Body of pancreas (tissue), 4 donors: ENCODE measurements at regions not wholly inside any gene's neighbourhood (a gene's known extent, or its start where the extent isn't known, plus 50 kb on each side); places are given as distances from the start of the nearest gene placed in this dataset.

Experiments
- ATAC-seq: fragments of 150-250 bp; one replicate; pipeline ENCODE4 v1.9.1; 2016
- DNase-seq, 4 donors: peaks; one replicate each; pipeline ENCODE4 v3.0.0-alpha.2; 2019
- H3K27ac ChIP-seq, 4 donors: fragments of 200-600 bp; sonication (generic); 1 replicate in 3 of 4; 2 replicates in 1 of 4; pipeline versions ENCODE4 v1.5.1 to v1.6.1; 2016 to 2019; ENCODE audit warnings: mild to moderate bottlenecking in 1 of 4, mixed read lengths in 1 of 4, moderate library complexity in 1 of 4
- H3K27me3 ChIP-seq, 2 donors: fragments of 200-600 bp; sonication (generic); one replicate each; pipeline ENCODE4 v1.6.0; 2016; ENCODE audit warnings: mild to moderate bottlenecking in 1 of 2
- H3K36me3 ChIP-seq, 2 donors: fragments of 200-600 bp; sonication (generic); replicated peaks in 1 of 2; 2 replicates each; pipeline ENCODE4 v1.5.1; 2016; ENCODE audit warnings: low read depth in 2 of 2; ENCODE audit not compliant: insufficient read depth in 1 of 2
- H3K4me1 ChIP-seq: fragments of 200-600 bp; sonication (generic); one replicate; pipeline ENCODE4 v1.6.0; 2016
- H3K4me3 ChIP-seq, 2 donors: fragments of 200-600 bp; sonication (generic); 1 replicate in 1 of 2; 2 replicates in 1 of 2; pipeline ENCODE4 v1.5.1; 2016 to 2019
- H3K9me3 ChIP-seq, 3 donors: fragments of 200-600 bp; sonication (generic); 1 replicate in 2 of 3; 2 replicates in 1 of 3; pipeline ENCODE4 v1.5.1; 2016
- POLR2A ChIP-seq, 3 donors: fragments of 450-650 bp; IDR thresholded peaks; one replicate each; pipeline ENCODE4 v1.6.1; 2016; ENCODE audit warnings: antibody characterized with exemption in 3 of 3, mild to moderate bottlenecking in 2 of 3
- WGBS, 2 donors: methylation state at CpG; one replicate each; pipeline ENCODE4 v1.1.5; 2017; 5-methylcytosine and 5-hydroxymethylcytosine counted together
- intact Hi-C: fragments of 100-400 bp; cut with DNase I; formaldehyde crosslinking; loops from one replicate; pipeline ENCODE4 v1.15.1; 2023
- TF ChIP-seq, protein P1 (sequence below), 7 experiments: fragments of 450-650 bp in 4 of 7; fragments of 200-600 bp in 3 of 7; sonication (generic) in 3 of 7; IDR thresholded peaks; one replicate each; pipeline ENCODE4 v1.5.1; 2016 to 2019; ENCODE audit warnings: antibody characterized with exemption in 7 of 7

DNA sequence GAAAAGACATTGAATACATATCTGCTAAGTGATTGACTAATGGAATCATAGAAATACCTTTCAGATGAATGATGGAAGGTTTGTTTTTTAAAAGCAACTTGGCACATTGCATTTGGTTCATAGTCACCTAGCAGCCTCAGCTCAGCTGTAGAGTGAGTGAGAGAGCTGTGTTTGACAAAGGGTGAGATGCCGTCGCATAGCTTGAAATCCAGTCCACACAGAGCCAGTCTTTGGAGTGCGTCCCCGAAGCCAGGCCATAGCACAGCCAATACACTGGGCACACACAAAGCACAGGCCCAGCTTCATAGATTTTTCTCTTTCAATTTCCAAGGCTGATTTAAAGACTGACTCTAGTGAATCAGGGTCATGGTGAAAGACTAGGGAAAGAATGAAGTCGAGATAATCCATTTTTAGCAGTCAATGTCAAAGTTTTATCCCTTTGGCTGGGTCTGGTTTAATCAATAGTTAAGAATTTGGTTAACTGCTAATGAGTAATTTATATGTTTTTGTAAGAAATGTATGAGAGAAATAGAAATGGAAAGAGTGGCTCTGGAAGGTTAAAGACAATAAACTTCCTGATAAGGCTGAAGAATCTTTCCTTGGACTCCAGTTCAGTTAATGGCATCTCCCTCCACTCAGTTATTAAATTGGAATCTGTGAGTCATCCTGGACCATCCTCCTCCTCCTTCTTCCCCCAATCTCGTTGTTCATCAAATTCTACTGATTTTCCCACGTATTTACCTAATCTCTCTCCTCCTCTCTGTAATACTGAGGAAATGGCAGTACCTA is 101.2 kb upstream of the IRF2BP2 start:
- Histone ChIP-seq H3K9me3 (no peaks in the 10 kb centered on the region), H3K36me3 (no peaks in the 10 kb centered on the region), H3K27ac (no peak overlapping the region), H3K4me3 (no peak overlapping the region), H3K27me3 (no peaks in the 10 kb centered on the region), H3K4me1 (peaks cover 6% of the 10 kb centered on the region)
- 85 to 89% methylated on average over 7 of the region's 7 CpGs for WGBS, 2 donors
- no peak for DNase-seq
- intact Hi-C loops: no loop called here
- TF ChIP-seq, protein P1, sequence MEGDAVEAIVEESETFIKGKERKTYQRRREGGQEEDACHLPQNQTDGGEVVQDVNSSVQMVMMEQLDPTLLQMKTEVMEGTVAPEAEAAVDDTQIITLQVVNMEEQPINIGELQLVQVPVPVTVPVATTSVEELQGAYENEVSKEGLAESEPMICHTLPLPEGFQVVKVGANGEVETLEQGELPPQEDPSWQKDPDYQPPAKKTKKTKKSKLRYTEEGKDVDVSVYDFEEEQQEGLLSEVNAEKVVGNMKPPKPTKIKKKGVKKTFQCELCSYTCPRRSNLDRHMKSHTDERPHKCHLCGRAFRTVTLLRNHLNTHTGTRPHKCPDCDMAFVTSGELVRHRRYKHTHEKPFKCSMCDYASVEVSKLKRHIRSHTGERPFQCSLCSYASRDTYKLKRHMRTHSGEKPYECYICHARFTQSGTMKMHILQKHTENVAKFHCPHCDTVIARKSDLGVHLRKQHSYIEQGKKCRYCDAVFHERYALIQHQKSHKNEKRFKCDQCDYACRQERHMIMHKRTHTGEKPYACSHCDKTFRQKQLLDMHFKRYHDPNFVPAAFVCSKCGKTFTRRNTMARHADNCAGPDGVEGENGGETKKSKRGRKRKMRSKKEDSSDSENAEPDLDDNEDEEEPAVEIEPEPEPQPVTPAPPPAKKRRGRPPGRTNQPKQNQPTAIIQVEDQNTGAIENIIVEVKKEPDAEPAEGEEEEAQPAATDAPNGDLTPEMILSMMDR (IDR thresholded peaks at IDR 0.05): no peak
- no peak for TF ChIP-seq POLR2A (IDR thresholded peaks at IDR 0.05)
- ATAC-seq: no peak

DNA sequence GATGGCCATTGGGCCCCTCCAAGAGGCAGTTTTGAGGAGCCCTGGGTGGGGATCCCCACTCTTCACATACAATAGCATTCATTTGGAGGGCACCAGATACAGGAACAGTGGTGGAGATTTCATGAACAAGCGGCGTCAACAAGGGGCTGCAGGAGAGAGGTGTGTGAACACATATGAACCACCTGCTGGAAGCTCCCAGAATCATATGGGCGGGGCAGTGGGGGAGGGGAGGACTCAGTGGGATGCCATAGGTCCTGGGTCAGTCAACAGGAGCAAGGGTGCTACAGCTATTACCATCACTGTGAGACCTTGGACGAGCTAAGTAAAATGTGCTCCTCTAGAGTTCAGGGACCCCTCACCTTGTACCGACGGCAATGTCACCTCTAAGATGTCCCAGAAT is 100.4 kb upstream of the IRF2BP2 start:
- H3K27me3 ChIP-seq: no peaks in the 10 kb centered on the region
- intact Hi-C loops: no loop called here
- no peak overlapping the region for H3K4me3 ChIP-seq
- ATAC-seq (no peak), DNase-seq (no peak)
- 97 to 100% methylated on average over 5 of the region's 6 CpGs for WGBS, 2 donors
- no peaks in the 10 kb centered on the region for H3K9me3 ChIP-seq
- no peaks in the 10 kb centered on the region for H3K4me1 ChIP-seq
- no peak overlapping the region for H3K27ac ChIP-seq
- TF ChIP-seq, protein P1 (IDR thresholded peaks at IDR 0.05): no peak
- no peak for TF ChIP-seq POLR2A (IDR thresholded peaks at IDR 0.05)
- no peaks in the 10 kb centered on the region for H3K36me3 ChIP-seq

DNA sequence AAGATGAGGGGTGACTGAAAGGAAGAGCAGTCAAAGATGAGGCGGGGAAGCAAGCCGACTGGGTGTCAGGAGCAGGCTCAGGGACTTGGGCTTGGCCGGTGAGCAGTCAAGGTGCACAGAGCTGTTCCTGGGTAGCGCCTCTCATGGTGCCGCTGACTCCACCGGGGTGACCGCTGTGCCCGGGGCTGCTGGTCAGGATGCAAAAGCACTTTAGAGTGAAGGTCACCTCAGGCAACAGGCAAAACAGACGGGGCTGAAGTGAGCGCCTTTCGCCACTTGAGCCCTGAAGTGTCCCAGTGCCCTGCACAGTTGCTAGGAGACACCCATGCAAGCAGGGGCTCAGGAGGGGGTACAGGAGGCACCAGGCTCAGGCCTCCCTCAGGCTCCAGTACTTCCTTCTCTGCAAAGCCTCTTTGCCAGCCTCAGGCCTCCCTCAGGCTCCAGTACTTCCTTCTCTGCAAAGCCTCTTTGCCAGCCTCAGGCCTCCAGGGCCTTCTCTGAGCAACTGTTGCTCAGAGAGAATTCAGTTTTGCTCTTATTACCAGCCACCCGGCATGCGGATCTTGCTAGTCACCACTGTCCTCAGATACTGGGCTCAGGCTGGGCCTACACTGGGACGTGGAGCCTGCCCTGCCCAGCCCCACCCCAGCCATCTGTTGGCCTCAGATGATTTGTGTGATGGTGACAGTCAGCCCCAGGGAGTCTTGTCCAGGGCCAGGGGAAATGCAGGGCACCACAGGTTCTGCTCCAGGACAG is 99.7 kb upstream of the IRF2BP2 start:
- Histone ChIP-seq H3K27ac (no peak overlapping the region), H3K4me3 (no peak overlapping the region), H3K27me3 (no peaks in the 10 kb centered on the region), H3K4me1 (no peaks in the 10 kb centered on the region), H3K36me3 (no peaks in the 10 kb centered on the region), H3K9me3 (no peaks in the 10 kb centered on the region)
- TF ChIP-seq, protein P1 (IDR thresholded peaks at IDR 0.05): no peak
- no peak for TF ChIP-seq POLR2A (IDR thresholded peaks at IDR 0.05)
- 89 to 92% methylated on average over 8 to 14 of the region's 14 CpGs for WGBS, 2 donors
- ATAC-seq (peak; percentile 20), DNase-seq (peak in 2 of 4 donors; percentile 33 to 38)
- intact Hi-C loops: no loop called here

DNA sequence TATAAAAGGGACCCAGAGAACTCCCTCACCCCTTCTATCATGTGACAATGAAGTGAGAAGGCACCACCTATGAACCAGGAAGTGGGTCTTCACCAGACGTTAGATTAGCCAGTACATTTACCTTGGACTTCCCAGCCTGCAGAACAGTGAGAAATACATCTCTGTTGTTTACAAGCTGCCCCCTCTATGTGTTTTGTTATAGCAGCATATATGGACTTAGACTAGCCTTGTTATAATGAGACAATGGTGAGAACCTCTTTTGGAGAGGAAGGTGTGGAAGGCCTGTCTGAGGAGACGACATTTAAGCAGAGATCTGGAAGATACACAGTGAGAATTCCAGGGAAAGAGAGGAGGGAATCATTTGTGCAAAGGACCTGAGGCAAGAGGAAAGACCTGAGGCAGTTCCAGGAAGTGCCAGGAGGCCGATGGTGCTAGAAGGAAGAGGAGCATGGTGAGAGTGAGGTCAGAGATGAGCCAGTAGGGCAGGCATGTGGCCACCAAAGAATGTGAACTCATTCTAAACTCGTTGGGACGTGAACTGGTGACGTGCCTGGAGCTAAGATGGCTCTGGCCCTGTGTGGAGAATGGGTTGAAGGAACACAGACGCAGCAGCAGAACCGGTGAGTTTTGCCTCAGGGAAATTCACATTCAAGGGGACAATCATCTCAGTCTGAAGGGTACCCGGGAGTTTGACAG is 98.9 kb upstream of the IRF2BP2 start:
- intact Hi-C loops: no loop called here
- ATAC-seq (no peak), DNase-seq (no peak)
- Histone ChIP-seq H3K9me3 (no peaks in the 10 kb centered on the region), H3K4me3 (no peak overlapping the region), H3K27ac (no peak overlapping the region), H3K4me1 (no peaks in the 10 kb centered on the region), H3K36me3 (no peaks in the 10 kb centered on the region), H3K27me3 (no peaks in the 10 kb centered on the region)
- TF ChIP-seq, protein P1 (IDR thresholded peaks at IDR 0.05): no peak
- no peak for TF ChIP-seq POLR2A (IDR thresholded peaks at IDR 0.05)
- 91 to 94% methylated on average over 9 of the region's 9 CpGs for WGBS, 2 donors
